Endothelial cell of umbilical vein (primary cell): ENCODE measurements at regions not wholly inside any gene's neighbourhood (a gene's known extent, or its start where the extent isn't known, plus 50 kb on each side); places are given as distances from the start of the nearest gene placed in this dataset.
"Not testable (repeated sequence)": the region's sequence is repeated elsewhere in the genome, so short reads cannot be mapped to it uniquely, and the experiment has no call there.

ENCODE experiments used
- BruUV-seq: library from RNA; stranded (reverse); fragments of 400-500 nt; replicated peaks from 2 replicates; lab custom pipeline; 2021; lab: Mats Ljungman, UMichigan
- CTCF ChIA-PET: fragments of 300-600, 350-600 bp; sonication (Branson Sonifier 250); formaldehyde crosslinking; loops from one replicate; lab custom pipeline; 2021; ENCODE audit warnings: antibody characterized with exemption, inconsistent platforms; lab: Charles Lee
- POLR2A ChIA-PET: fragments of 300-600, 350-600 bp; sonication (Branson Sonifier 250); formaldehyde crosslinking; loops from one replicate; lab custom pipeline; 2021; ENCODE audit warnings: antibody characterized with exemption, inconsistent platforms; lab: Charles Lee
- DNase-seq: peaks from one replicate; pipeline ENCODE4 v3.0.0-alpha.2; 2011; ENCODE audit warnings: low read depth, low spot score
- FAIRE-seq: peaks from 2 replicates; lab custom pipeline; 2011; peaks lifted over from hg19 to GRCh38; lab: Jason Lieb, UNC
- H2AFZ ChIP-seq: 2 replicates; pipeline ENCODE4 v1.6.0; 2012; ENCODE audit warnings: low read depth, low read length, control low read depth, inconsistent platforms
- H3K27ac ChIP-seq: 2 replicates; pipeline ENCODE4 v1.5.1; 2011; ENCODE audit warnings: low read depth, mild to moderate bottlenecking, control low read depth, low read length, moderate library complexity; ENCODE audit not compliant: insufficient read depth
- H3K27me3 ChIP-seq, 2 experiments: 2 replicates each; pipeline versions ENCODE4 v1.6.0 to v1.6.1; 2011; ENCODE audit warnings: low read length in 2 of 2, mixed read lengths in 1 of 2; ENCODE audit not compliant: control insufficient read depth in 2 of 2, insufficient read depth in 2 of 2
- H3K36me3 ChIP-seq, 2 experiments: 2 replicates in 1 of 2; 3 replicates in 1 of 2; pipeline ENCODE4 v1.5.1; 2011; ENCODE audit warnings: low read length in 2 of 2, mild to moderate bottlenecking in 1 of 2, moderate library complexity in 1 of 2; ENCODE audit not compliant: control insufficient read depth in 2 of 2, insufficient read depth in 2 of 2; ENCODE audit errors: extremely low read depth in 1 of 2
- H3K4me1 ChIP-seq: 3 replicates; pipeline ENCODE4 v1.5.1; 2011; ENCODE audit warnings: mild to moderate bottlenecking, low read length; ENCODE audit not compliant: control insufficient read depth, insufficient read depth; ENCODE audit errors: extremely low read depth
- H3K4me2 ChIP-seq: 2 replicates; pipeline ENCODE4 v1.6.1; 2011; ENCODE audit warnings: low read length, control low read depth, mixed read lengths; ENCODE audit not compliant: insufficient read depth
- H3K4me3 ChIP-seq, 3 experiments: fragments of 200-600 bp in 1 of 3; sonication (generic), shearing (Covaris generic) in 1 of 3; replicated peaks in 1 of 3; 2 replicates each; pipeline ENCODE4 v1.5.1; 2011 to 2016; ENCODE audit warnings: control low read depth in 3 of 3, low read length in 3 of 3, mild to moderate bottlenecking in 2 of 3, inconsistent platforms in 1 of 3, low read depth in 1 of 3, moderate library complexity in 1 of 3; ENCODE audit not compliant: insufficient read depth in 1 of 3
- H3K79me2 ChIP-seq: 2 replicates; pipeline ENCODE4 v1.6.0; 2012; ENCODE audit warnings: low read length, inconsistent platforms; ENCODE audit not compliant: control insufficient read depth, insufficient read depth
- H3K9ac ChIP-seq: replicated peaks from 2 replicates; pipeline ENCODE3; 2011; ENCODE audit warnings: low read length, control low read depth; ENCODE audit not compliant: insufficient read depth; ENCODE audit errors: extremely low read depth
- H3K9me1 ChIP-seq: replicated peaks from 3 replicates; pipeline ENCODE4 v1.6.0; 2011; ENCODE audit warnings: mild to moderate bottlenecking, low read length; ENCODE audit not compliant: control insufficient read depth, insufficient read depth; ENCODE audit errors: extremely low read depth
- H3K9me3 ChIP-seq: replicated peaks from 2 replicates; pipeline ENCODE4 v1.5.1; 2012; ENCODE audit warnings: low read length, inconsistent platforms; ENCODE audit not compliant: control insufficient read depth, insufficient read depth
- H4K20me1 ChIP-seq: replicated peaks from 2 replicates; pipeline ENCODE3; 2011; ENCODE audit warnings: mild to moderate bottlenecking, low read length; ENCODE audit not compliant: control insufficient read depth, insufficient read depth; ENCODE audit errors: extremely low read depth
- EZH2 ChIP-seq: IDR thresholded peaks from 2 replicates; pipeline ENCODE4 v1.6.1; 2012; ENCODE audit warnings: borderline replicate concordance, low read depth, mild to moderate bottlenecking, moderate library complexity, low read length, inconsistent platforms; ENCODE audit not compliant: severe bottlenecking
- FOS ChIP-seq: IDR thresholded peaks from 2 replicates; pipeline ENCODE4 v1.6.1; 2011; ENCODE audit warnings: mild to moderate bottlenecking, low read length, moderate library complexity, borderline replicate concordance; ENCODE audit not compliant: insufficient read depth
- GATA2 ChIP-seq: IDR thresholded peaks from 2 replicates; pipeline ENCODE4 v1.7.0; 2011; ENCODE audit warnings: low read depth, mild to moderate bottlenecking, moderate library complexity, mixed read lengths, low read length; ENCODE audit not compliant: insufficient read length, insufficient read depth
- JUN ChIP-seq: IDR thresholded peaks from 2 replicates; pipeline ENCODE4 v1.6.1; 2011; ENCODE audit warnings: borderline replicate concordance, low read depth; ENCODE audit not compliant: insufficient read length, insufficient read depth
- MYC ChIP-seq: IDR thresholded peaks from one replicate; pipeline ENCODE4 v1.6.1; 2011; ENCODE audit warnings: mild to moderate bottlenecking, low read depth, low read length
- POLR2A ChIP-seq: IDR thresholded peaks from 2 replicates; pipeline ENCODE4 v1.6.1; 2012; ENCODE audit warnings: low read depth, mild to moderate bottlenecking, control low read depth, low read length
- POLR2AphosphoS5 ChIP-seq: IDR thresholded peaks from 2 replicates; pipeline ENCODE4 v1.6.1; 2012; ENCODE audit warnings: low read depth, mild to moderate bottlenecking, control low read depth, low read length, moderate library complexity; ENCODE audit not compliant: insufficient read depth
- dilution Hi-C: fragments of 300-500 bp; cut with MboI; formaldehyde crosslinking; loops from one replicate; pipeline ENCODE4 v1.15.0; 2019; ENCODE audit warnings: low sequenced_read_pairs; ENCODE audit not compliant: extremely low pct_ligation_motif_present
- intact Hi-C: fragments of 100-400 bp; cut with micrococcal nuclease; formaldehyde crosslinking; loops from one replicate; pipeline ENCODE4 v1.10.0; 2022
- TF ChIP-seq, protein P1 (sequence below): IDR thresholded peaks from 2 replicates; pipeline ENCODE4 v1.6.1; 2011; ENCODE audit not compliant: insufficient read depth, insufficient read length
- TF ChIP-seq, protein P2 (sequence below), 2 donors: IDR thresholded peaks; 1 replicate in 1 of 2; 2 replicates in 1 of 2; pipeline ENCODE4 v1.5.1; 2011; ENCODE audit warnings: low read length in 2 of 2, mild to moderate bottlenecking in 2 of 2, moderate library complexity in 2 of 2, control low read depth in 1 of 2, inconsistent platforms in 1 of 2, low read depth in 1 of 2; ENCODE audit not compliant: insufficient read depth in 1 of 2; ENCODE audit errors: extremely low read depth in 1 of 2

DNA sequence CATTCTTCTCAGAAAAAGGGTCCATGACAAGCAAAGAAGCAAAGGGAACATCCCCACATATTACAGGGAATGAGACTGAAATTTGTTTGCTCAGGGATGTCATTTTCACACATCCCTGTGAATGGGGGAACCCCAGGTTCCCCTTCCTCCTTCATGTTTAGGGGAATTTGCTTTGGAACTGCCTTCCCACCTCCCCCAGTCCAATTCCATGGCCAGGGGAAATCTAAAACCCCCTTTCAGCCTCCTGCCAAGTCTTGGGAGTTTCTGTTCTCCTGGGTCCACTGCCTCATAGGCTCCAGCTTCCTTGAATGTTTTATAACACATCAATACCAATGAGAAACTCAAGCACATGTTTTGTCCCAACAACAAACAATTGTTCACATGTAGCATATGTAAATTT lies 297.5 kb upstream of the CTNNB1 start:
- no peaks in the 10 kb centered on the region for H3K9me1 ChIP-seq
- no peak for DNase-seq
- TF ChIP-seq FOS (no peak), GATA2 (no peak), JUN (no peak), MYC (no peak), EZH2 (no peak), POLR2A (no peak), POLR2AphosphoS5 (no peak)
- TF ChIP-seq, protein P1, sequence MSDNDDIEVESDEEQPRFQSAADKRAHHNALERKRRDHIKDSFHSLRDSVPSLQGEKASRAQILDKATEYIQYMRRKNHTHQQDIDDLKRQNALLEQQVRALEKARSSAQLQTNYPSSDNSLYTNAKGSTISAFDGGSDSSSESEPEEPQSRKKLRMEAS, result no peak
- TF ChIP-seq, protein P2, sequence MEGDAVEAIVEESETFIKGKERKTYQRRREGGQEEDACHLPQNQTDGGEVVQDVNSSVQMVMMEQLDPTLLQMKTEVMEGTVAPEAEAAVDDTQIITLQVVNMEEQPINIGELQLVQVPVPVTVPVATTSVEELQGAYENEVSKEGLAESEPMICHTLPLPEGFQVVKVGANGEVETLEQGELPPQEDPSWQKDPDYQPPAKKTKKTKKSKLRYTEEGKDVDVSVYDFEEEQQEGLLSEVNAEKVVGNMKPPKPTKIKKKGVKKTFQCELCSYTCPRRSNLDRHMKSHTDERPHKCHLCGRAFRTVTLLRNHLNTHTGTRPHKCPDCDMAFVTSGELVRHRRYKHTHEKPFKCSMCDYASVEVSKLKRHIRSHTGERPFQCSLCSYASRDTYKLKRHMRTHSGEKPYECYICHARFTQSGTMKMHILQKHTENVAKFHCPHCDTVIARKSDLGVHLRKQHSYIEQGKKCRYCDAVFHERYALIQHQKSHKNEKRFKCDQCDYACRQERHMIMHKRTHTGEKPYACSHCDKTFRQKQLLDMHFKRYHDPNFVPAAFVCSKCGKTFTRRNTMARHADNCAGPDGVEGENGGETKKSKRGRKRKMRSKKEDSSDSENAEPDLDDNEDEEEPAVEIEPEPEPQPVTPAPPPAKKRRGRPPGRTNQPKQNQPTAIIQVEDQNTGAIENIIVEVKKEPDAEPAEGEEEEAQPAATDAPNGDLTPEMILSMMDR (IDR thresholded peaks at IDR 0.05; ENCODE audit: extremely low read depth in 1 of 2, insufficient read depth in 1 of 2, low read depth in 1 of 2, low read length in 2 of 2), result no peak
- H3K9me3 ChIP-seq, result no peaks in the 10 kb centered on the region
- H3K4me3 ChIP-seq, result no peak overlapping the region
- ChIA-PET POLR2A (no interaction called here), CTCF (interaction anchor here (0.7 to 1.2 kb wide), 3 partner anchors 10 to 19 kb away, joined by 3 to 4 read pairs (median 3); no protein-coding TSS in a partner anchor)
- no peaks in the 10 kb centered on the region for H3K79me2 ChIP-seq
- intact Hi-C loops (no loop called here), dilution Hi-C loops (no loop called here)
- no peaks in the 10 kb centered on the region for H3K4me1 ChIP-seq
- H3K4me2 ChIP-seq, result no peak overlapping the region
- no peaks in the 10 kb centered on the region for H4K20me1 ChIP-seq
- no peak overlapping the region for H2AFZ ChIP-seq
- no peak overlapping the region for H3K27ac ChIP-seq
- H3K9ac ChIP-seq, result no peak overlapping the region
- no peak for FAIRE-seq
- H3K36me3 ChIP-seq, result no peaks in the 10 kb centered on the region
- H3K27me3 ChIP-seq, result no peaks in the 10 kb centered on the region
- no TSS peak for BruUV-seq

DNA sequence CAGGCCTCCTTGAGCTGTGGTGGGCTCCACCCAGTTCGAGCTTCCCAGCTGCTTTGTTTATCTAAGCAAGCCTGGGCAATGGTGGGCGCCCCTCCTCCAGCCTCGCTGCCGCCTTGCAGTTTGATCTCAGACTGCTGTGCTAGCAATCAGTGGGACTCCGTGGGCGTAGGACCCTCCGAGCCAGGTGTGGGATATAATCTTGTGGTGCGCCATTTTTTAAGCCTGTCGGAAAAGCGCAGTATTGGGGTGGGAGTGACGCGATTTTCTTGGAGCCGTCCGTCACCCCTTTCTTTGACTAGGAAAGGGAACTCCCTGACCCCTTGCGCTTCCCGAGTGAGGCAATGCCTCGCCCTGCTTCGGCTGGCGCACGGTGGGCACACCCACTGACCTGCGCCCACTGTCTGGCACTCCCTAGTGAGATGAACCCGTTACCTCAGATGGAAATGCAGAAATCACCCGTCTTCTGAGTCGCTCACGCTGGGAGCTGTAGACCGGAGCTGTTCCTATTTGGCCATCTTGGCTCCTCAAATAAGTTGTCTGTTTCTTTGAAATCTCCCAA lies 291.3 kb upstream of the CTNNB1 start:
- POLR2A ChIA-PET, CTCF ChIA-PET, BruUV-seq, H3K27me3 ChIP-seq, DNase-seq, intact Hi-C loops, H3K4me3 ChIP-seq, H3K4me2 ChIP-seq, H3K9me1 ChIP-seq, dilution Hi-C loops, H3K27ac ChIP-seq, FAIRE-seq, H3K9ac ChIP-seq, H3K79me2 ChIP-seq, H3K4me1 ChIP-seq, H2AFZ ChIP-seq, H4K20me1 ChIP-seq, H3K9me3 ChIP-seq, H3K36me3 ChIP-seq: not testable (repeated sequence)
